IMR-90 (cell line): ENCODE measurements at regions not wholly inside any gene's neighbourhood (a gene's known extent, or its start where the extent isn't known, plus 50 kb on each side); places are given as distances from the start of the nearest gene placed in this dataset.

Experiments
- ATAC-seq: fragments of 200-7000 bp; cut with Tn5 transposase; 2 replicates; pipeline ENCODE4 v1.9.1; 2020; ENCODE audit warnings: low read depth, mild to moderate bottlenecking, moderate library complexity
- BruUV-seq: library from RNA; stranded (reverse); fragments of 400-500 nt; replicated peaks from 2 replicates; lab custom pipeline; 2021; lab: Mats Ljungman, UMichigan
- CTCF ChIA-PET: fragments of 300-600 bp; formaldehyde crosslinking; extraction: SDS; loops from one replicate; lab custom pipeline; 2021; ENCODE audit warnings: antibody characterized with exemption; lab: Yijun Ruan, JAX
- POLR2A ChIA-PET: fragments of 300-600 bp; sonication (Branson Sonifier 250); formaldehyde crosslinking; loops from one replicate; lab custom pipeline; 2022; ENCODE audit warnings: antibody characterized with exemption; ENCODE audit not compliant: unreplicated experiment; lab: Charles Lee
- DNase-seq: peaks from one replicate; pipeline ENCODE4 v3.0.0; 2013
- H2AFZ ChIP-seq: replicated peaks from 2 replicates; pipeline ENCODE3; 2013; ENCODE audit warnings: low read length, mild to moderate bottlenecking; ENCODE audit not compliant: poor library complexity
- H2AK5ac ChIP-seq: 2 replicates; pipeline ENCODE4 v1.6.1; 2013; ENCODE audit warnings: low read depth, low read length, inconsistent platforms
- H2AK9ac ChIP-seq: replicated peaks from 2 replicates; pipeline ENCODE3; 2013; ENCODE audit warnings: mild to moderate bottlenecking, low read depth, low read length, moderate library complexity; ENCODE audit not compliant: poor library complexity
- H2BK120ac ChIP-seq: 2 replicates; pipeline ENCODE4 v1.6.1; 2013; ENCODE audit warnings: low read depth, low read length, inconsistent platforms
- H2BK15ac ChIP-seq: 3 replicates; pipeline ENCODE4 v1.6.1; 2013; ENCODE audit warnings: low read depth, low read length, inconsistent platforms
- H2BK20ac ChIP-seq: 2 replicates; pipeline ENCODE4 v1.6.1; 2013; ENCODE audit warnings: low read depth, mild to moderate bottlenecking, inconsistent platforms, low read length, moderate library complexity
- H2BK5ac ChIP-seq: 2 replicates; pipeline ENCODE4 v1.6.1; 2013; ENCODE audit warnings: mild to moderate bottlenecking, low read depth, low read length, inconsistent platforms; ENCODE audit not compliant: poor library complexity, severe bottlenecking
- H3K14ac ChIP-seq: replicated peaks from 2 replicates; pipeline ENCODE4 v1.6.1; 2013; ENCODE audit warnings: low read depth, low read length, inconsistent platforms
- H3K18ac ChIP-seq: 2 replicates; pipeline ENCODE4 v1.6.1; 2013; ENCODE audit warnings: low read depth, low read length, control low read depth
- H3K23ac ChIP-seq: 2 replicates; pipeline ENCODE4 v1.6.1; 2013; ENCODE audit warnings: low read depth, low read length, inconsistent platforms
- H3K27ac ChIP-seq: 2 replicates; pipeline ENCODE4 v1.5.1; 2013; ENCODE audit warnings: mild to moderate bottlenecking, control low read depth, low read length; ENCODE audit not compliant: insufficient read depth
- H3K27me3 ChIP-seq: 2 replicates; pipeline ENCODE4 v1.6.1; 2013; ENCODE audit warnings: low read length; ENCODE audit not compliant: control insufficient read depth, insufficient read depth
- H3K36me3 ChIP-seq: 2 replicates; pipeline ENCODE4 v1.6.1; 2013; ENCODE audit warnings: low read length, mixed read lengths; ENCODE audit not compliant: control insufficient read depth, insufficient read depth
- H3K4ac ChIP-seq: 2 replicates; pipeline ENCODE4 v1.6.1; 2013; ENCODE audit warnings: low read depth, low read length, inconsistent platforms
- H3K4me1 ChIP-seq: 2 replicates; pipeline ENCODE4 v1.6.1; 2013; ENCODE audit warnings: low read length, mixed read lengths; ENCODE audit not compliant: control insufficient read depth, insufficient read depth
- H3K4me2 ChIP-seq: 2 replicates; pipeline ENCODE4 v1.6.1; 2013; ENCODE audit warnings: low read depth, mild to moderate bottlenecking, control low read depth, low read length, moderate library complexity
- H3K4me3 ChIP-seq: 2 replicates; pipeline ENCODE4 v1.5.1; 2013; ENCODE audit warnings: low read depth, mild to moderate bottlenecking, control low read depth, low read length, moderate library complexity; ENCODE audit not compliant: insufficient read depth
- H3K56ac ChIP-seq: 2 replicates; pipeline ENCODE4 v1.6.1; 2013; ENCODE audit warnings: low read length, inconsistent platforms; ENCODE audit not compliant: insufficient read depth; ENCODE audit errors: extremely low read depth
- H3K79me1 ChIP-seq, 2 experiments: 2 replicates each; pipeline ENCODE4 v1.6.1; 2013; ENCODE audit warnings: low read length in 2 of 2, inconsistent platforms in 1 of 2, low read depth in 1 of 2
- H3K9ac ChIP-seq: 2 replicates; pipeline ENCODE4 v1.6.1; 2013; ENCODE audit warnings: low read depth, low read length, control low read depth
- H3K9me1 ChIP-seq: 2 replicates; pipeline ENCODE4 v1.6.1; 2013; ENCODE audit warnings: low read length, inconsistent platforms; ENCODE audit not compliant: insufficient read depth
- H3K9me3 ChIP-seq: 2 replicates; pipeline ENCODE4 v1.6.1; 2013; ENCODE audit warnings: low read length; ENCODE audit not compliant: control insufficient read depth, insufficient read depth
- H4K20me1 ChIP-seq: 2 replicates; pipeline ENCODE4 v1.6.1; 2013; ENCODE audit warnings: low read length, inconsistent platforms; ENCODE audit not compliant: insufficient read depth
- H4K5ac ChIP-seq: 2 replicates; pipeline ENCODE4 v1.6.1; 2013; ENCODE audit warnings: mild to moderate bottlenecking, low read depth, low read length, control low read depth
- H4K8ac ChIP-seq, 2 experiments: 2 replicates each; pipeline ENCODE4 v1.6.1; 2013; ENCODE audit warnings: low read depth in 2 of 2, low read length in 2 of 2, control low read depth in 1 of 2, inconsistent platforms in 1 of 2
- H4K91ac ChIP-seq: 2 replicates; pipeline ENCODE4 v1.6.1; 2013; ENCODE audit warnings: low read depth, low read length, inconsistent platforms; ENCODE audit not compliant: insufficient read depth
- BHLHE40 ChIP-seq: fragments of 150-350 bp; IDR thresholded peaks from 2 replicates; pipeline ENCODE4 v1.6.1; 2016; ENCODE audit warnings: mild to moderate bottlenecking, low read depth, low read length
- CEBPB ChIP-seq: IDR thresholded peaks from 2 replicates; pipeline ENCODE4 v1.6.1; 2012; ENCODE audit warnings: low read depth, low read length, improper control_type of control experiment
- CHD1 ChIP-seq: IDR thresholded peaks from 2 replicates; pipeline ENCODE4 v1.6.1; 2012; ENCODE audit warnings: low read depth, low read length, improper control_type of control experiment
- FOS ChIP-seq: fragments of 150-350 bp; IDR thresholded peaks from 2 replicates; pipeline ENCODE4 v1.6.1; 2016; ENCODE audit warnings: low read depth, low read length
- MAFK ChIP-seq: IDR thresholded peaks from 2 replicates; pipeline ENCODE4 v1.6.1; 2012; ENCODE audit warnings: low read depth, low read length, improper control_type of control experiment
- MAZ ChIP-seq: IDR thresholded peaks from 2 replicates; pipeline ENCODE4 v1.6.1; 2012; ENCODE audit warnings: low read depth, mild to moderate bottlenecking, low read length, improper control_type of control experiment, moderate library complexity, borderline replicate concordance
- MXI1 ChIP-seq: IDR thresholded peaks from 2 replicates; pipeline ENCODE4 v1.6.1; 2012; ENCODE audit warnings: low read depth, mild to moderate bottlenecking, low read length, moderate library complexity, borderline replicate concordance
- NFE2L2 ChIP-seq: fragments of 150-350 bp; IDR thresholded peaks from 2 replicates; pipeline ENCODE4 v1.6.1; 2016; ENCODE audit warnings: low read depth, mild to moderate bottlenecking, low read length
- POLR2A ChIP-seq: IDR thresholded peaks from 2 replicates; pipeline ENCODE4 v1.6.1; 2012; ENCODE audit warnings: mild to moderate bottlenecking, low read depth, low read length
- RAD21 ChIP-seq: IDR thresholded peaks from 2 replicates; pipeline ENCODE4 v1.6.1; 2012; ENCODE audit warnings: low read length, improper control_type of control experiment
- RCOR1 ChIP-seq: IDR thresholded peaks from 2 replicates; pipeline ENCODE4 v1.6.1; 2012; ENCODE audit warnings: mild to moderate bottlenecking, low read length, improper control_type of control experiment; ENCODE audit not compliant: insufficient replicate concordance
- RFX5 ChIP-seq: IDR thresholded peaks from 2 replicates; pipeline ENCODE4 v1.8.0; 2012; ENCODE audit warnings: low read depth, mild to moderate bottlenecking, low read length, moderate library complexity
- SMC3 ChIP-seq: fragments of 150-350 bp; IDR thresholded peaks from 2 replicates; pipeline ENCODE4 v1.6.1; 2016; ENCODE audit warnings: low read depth, mild to moderate bottlenecking, antibody characterized with exemption, low read length, moderate library complexity
- WGBS, 2 experiments: methylation state at CpG; one replicate each; pipeline versions ENCODE4 v1.1.5 to v1.1.7; 2013; ENCODE audit warnings: missing lambda C conversion rate in 2 of 2; ENCODE audit not compliant: insufficient read length in 1 of 2; ENCODE audit errors: extremely low coverage in 2 of 2; 5-methylcytosine and 5-hydroxymethylcytosine counted together
- dilution Hi-C: fragments of 300-500 bp; cut with HindIII; formaldehyde crosslinking; loops from one replicate; pipeline ENCODE4 v1.14.3; 2018; ENCODE audit warnings: low sequenced_read_pairs; ENCODE audit not compliant: unreplicated experiment
- in situ Hi-C: fragments of 300-500 bp; cut with MboI; formaldehyde crosslinking; loops from 3 replicates; pipeline ENCODE4 v1.14.3; 2019; ENCODE audit warnings: low sequenced_read_pairs, inconsistent platforms, mixed read lengths
- intact Hi-C: fragments of 100-400 bp; cut with micrococcal nuclease; formaldehyde crosslinking; loops from 2 replicates; pipeline ENCODE4 v1.10.0; 2022
- TF ChIP-seq, protein P1 (sequence below): fragments of 150-350 bp; IDR thresholded peaks from 2 replicates; pipeline ENCODE4 v1.6.1; 2017; ENCODE audit warnings: mild to moderate bottlenecking, antibody characterized with exemption, low read length, low read depth
- TF ChIP-seq, protein P2 (sequence below): fragments of 150-350 bp; IDR thresholded peaks from 2 replicates; pipeline ENCODE4 v1.6.1; 2016; ENCODE audit warnings: low read depth, mild to moderate bottlenecking, low read length, moderate library complexity, borderline replicate concordance
- TF ChIP-seq, protein P3 (sequence below): conservative IDR thresholded peaks from 2 replicates; pipeline ENCODE4 v1.5.1; 2012; ENCODE audit warnings: mild to moderate bottlenecking, low read depth, low read length, improper control_type of control experiment

DNA sequence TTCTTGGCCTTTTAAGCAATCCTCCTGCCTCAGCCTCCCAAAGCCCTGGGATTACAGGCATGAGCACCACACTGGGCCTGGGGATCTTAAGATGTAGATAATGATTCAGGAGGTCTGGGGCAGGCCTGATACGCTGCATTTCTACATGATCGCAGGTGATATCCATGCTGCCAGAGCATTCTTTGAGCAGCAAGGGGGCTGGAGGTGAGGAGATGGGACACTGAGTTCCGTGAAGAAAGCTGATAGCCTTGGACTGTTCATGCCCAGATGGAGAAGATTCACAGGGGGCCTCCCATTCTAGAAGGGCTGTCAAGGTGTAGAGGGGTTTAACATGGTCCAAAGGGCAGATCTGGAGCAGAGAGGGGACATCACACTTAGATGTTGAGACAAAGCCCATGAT lies 480.3 kb downstream of the RPS24 start:
- Histone ChIP-seq H3K27me3 (no peaks in the 10 kb centered on the region; the same call in 1 of the 2 replicates), H3K4me2 (no peak overlapping the region), H3K9ac (no peak overlapping the region), H4K91ac (no peak overlapping the region), H3K56ac (no peak overlapping the region), H3K4me1 (peaks cover 3% of the 10 kb centered on the region; the same call in 1 of the 2 replicates), H4K20me1 (no peaks in the 10 kb centered on the region), H3K9me1 (no peaks in the 10 kb centered on the region; the same call in 1 of the 2 replicates), H2BK120ac (no peak overlapping the region), H4K5ac (no peak overlapping the region), H3K27ac (no peak overlapping the region), H2BK20ac (no peak overlapping the region), H3K18ac (no peak overlapping the region), H2AK5ac (0 out of 2 replicates have a peak overlapping the region, but pooled peaks have one; percentile 32), H3K9me3 (no peaks in the 10 kb centered on the region), H3K4ac (no peak overlapping the region), H2BK5ac (no peak overlapping the region), H4K8ac (no peak overlapping the region), H3K14ac (no peak overlapping the region), H3K4me3 (no peak overlapping the region), H3K23ac (no peak overlapping the region), H3K79me1 (no peaks in the 10 kb centered on the region), H2AK9ac (no peak overlapping the region), H2BK15ac (no peak overlapping the region), H3K36me3 (no peaks in the 10 kb centered on the region), H2AFZ (no peak overlapping the region)
- in situ Hi-C loops (no loop called here), dilution Hi-C loops (no loop called here), intact Hi-C loops (no loop called here)
- ChIA-PET POLR2A (no interaction called here), CTCF (no interaction called here)
- no peak for ATAC-seq
- WGBS, 2 experiments, result 100% methylated on average over 3 of the region's 3 CpGs; no CpG with 5 or more reads in 1 of the 2 experiments
- no peak for DNase-seq
- BruUV-seq, result no TSS peak
- TF ChIP-seq, protein P1, sequence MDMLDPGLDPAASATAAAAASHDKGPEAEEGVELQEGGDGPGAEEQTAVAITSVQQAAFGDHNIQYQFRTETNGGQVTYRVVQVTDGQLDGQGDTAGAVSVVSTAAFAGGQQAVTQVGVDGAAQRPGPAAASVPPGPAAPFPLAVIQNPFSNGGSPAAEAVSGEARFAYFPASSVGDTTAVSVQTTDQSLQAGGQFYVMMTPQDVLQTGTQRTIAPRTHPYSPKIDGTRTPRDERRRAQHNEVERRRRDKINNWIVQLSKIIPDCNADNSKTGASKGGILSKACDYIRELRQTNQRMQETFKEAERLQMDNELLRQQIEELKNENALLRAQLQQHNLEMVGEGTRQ, result no peak
- TF ChIP-seq POLR2A (no peak), FOS (no peak), CHD1 (no peak), RCOR1 (no peak), RFX5 (no peak), SMC3 (no peak), BHLHE40 (no peak), MXI1 (no peak), CEBPB (no peak), MAFK (no peak), MAZ (no peak), NFE2L2 (no peak), RAD21 (no peak)
- TF ChIP-seq, protein P2, sequence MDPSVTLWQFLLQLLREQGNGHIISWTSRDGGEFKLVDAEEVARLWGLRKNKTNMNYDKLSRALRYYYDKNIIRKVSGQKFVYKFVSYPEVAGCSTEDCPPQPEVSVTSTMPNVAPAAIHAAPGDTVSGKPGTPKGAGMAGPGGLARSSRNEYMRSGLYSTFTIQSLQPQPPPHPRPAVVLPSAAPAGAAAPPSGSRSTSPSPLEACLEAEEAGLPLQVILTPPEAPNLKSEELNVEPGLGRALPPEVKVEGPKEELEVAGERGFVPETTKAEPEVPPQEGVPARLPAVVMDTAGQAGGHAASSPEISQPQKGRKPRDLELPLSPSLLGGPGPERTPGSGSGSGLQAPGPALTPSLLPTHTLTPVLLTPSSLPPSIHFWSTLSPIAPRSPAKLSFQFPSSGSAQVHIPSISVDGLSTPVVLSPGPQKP, result no peak
- TF ChIP-seq, protein P3, sequence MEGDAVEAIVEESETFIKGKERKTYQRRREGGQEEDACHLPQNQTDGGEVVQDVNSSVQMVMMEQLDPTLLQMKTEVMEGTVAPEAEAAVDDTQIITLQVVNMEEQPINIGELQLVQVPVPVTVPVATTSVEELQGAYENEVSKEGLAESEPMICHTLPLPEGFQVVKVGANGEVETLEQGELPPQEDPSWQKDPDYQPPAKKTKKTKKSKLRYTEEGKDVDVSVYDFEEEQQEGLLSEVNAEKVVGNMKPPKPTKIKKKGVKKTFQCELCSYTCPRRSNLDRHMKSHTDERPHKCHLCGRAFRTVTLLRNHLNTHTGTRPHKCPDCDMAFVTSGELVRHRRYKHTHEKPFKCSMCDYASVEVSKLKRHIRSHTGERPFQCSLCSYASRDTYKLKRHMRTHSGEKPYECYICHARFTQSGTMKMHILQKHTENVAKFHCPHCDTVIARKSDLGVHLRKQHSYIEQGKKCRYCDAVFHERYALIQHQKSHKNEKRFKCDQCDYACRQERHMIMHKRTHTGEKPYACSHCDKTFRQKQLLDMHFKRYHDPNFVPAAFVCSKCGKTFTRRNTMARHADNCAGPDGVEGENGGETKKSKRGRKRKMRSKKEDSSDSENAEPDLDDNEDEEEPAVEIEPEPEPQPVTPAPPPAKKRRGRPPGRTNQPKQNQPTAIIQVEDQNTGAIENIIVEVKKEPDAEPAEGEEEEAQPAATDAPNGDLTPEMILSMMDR, result no peak
